Spleen (tissue), 7 donors: ENCODE measurements at regions not wholly inside any gene's neighbourhood (a gene's known extent, or its start where the extent isn't known, plus 50 kb on each side); places are given as distances from the start of the nearest gene placed in this dataset.

Experiments
- CTCF ChIP-seq, 11 experiments: fragments of 200-600 bp in 7 of 11; fragments of 450-650 bp in 4 of 11; sonication (generic) in 4 of 11; IDR thresholded peaks in 8 of 11; conservative IDR thresholded peaks in 3 of 11; 1 replicate in 7 of 11; 2 replicates in 4 of 11; pipeline versions ENCODE4 v1.4.0 to v1.8.0; 2016 to 2021; ENCODE audit warnings: antibody characterized with exemption in 11 of 11, inconsistent platforms in 4 of 11, mild to moderate bottlenecking in 1 of 11
- POLR2A ChIP-seq, 3 donors: fragments of 450-650 bp; IDR thresholded peaks; one replicate each; pipeline ENCODE4 v1.5.1; 2017; ENCODE audit warnings: antibody characterized with exemption in 3 of 3, mild to moderate bottlenecking in 1 of 3
- POLR2AphosphoS5 ChIP-seq, 3 donors: sonication (generic); formaldehyde crosslinking; IDR thresholded peaks; one replicate each; pipeline ENCODE4 v1.5.1; 2017; ENCODE audit warnings: antibody characterized with exemption in 3 of 3
- donor health status: DM: no; HTN: no; CAD: no; lungs with moderate emphysema.
- donor health status: DM: no; HTN: no; CAD: no.
- donor health status: DM: no; HTN: no; CAD: no.

GRCh38 chr3:150333477-150333876, 74.6 kb upstream of the TSC22D2 start:
- TF ChIP-seq CTCF (IDR thresholded peaks at IDR 0.05 in 8 of 11, conservative IDR thresholded peaks at IDR 0.05 in 3 of 11) (no peak), POLR2A (IDR thresholded peaks at IDR 0.05) (no peak), POLR2AphosphoS5 (IDR thresholded peaks at IDR 0.05) (no peak)
